HCT116 (cell line): ENCODE measurements at regions not wholly inside any gene's neighbourhood (a gene's known extent, or its start where the extent isn't known, plus 50 kb on each side); places are given as distances from the start of the nearest gene placed in this dataset.

ENCODE experiments used
- ATAC-seq: fragments of 200-7000 bp; cut with Tn5 transposase; 2 replicates; pipeline ENCODE4 v1.9.1; 2020; ENCODE audit warnings: mild to moderate bottlenecking, moderate library complexity
- BruUV-seq: library from RNA; stranded (reverse); fragments of 400-500 nt; replicated peaks from 2 replicates; lab custom pipeline; 2021; lab: Mats Ljungman, UMichigan
- CTCF ChIA-PET: fragments of 300-600 bp; sonication (Branson Sonifier 250); formaldehyde crosslinking; loops from one replicate; lab custom pipeline; 2021; ENCODE audit warnings: antibody characterized with exemption; lab: Charles Lee
- POLR2A ChIA-PET: fragments of 300-600, 350-600 bp; sonication (Branson Sonifier 250); formaldehyde crosslinking; loops from one replicate; lab custom pipeline; 2021; ENCODE audit warnings: antibody characterized with exemption; lab: Charles Lee
- RAD21 ChIA-PET, 2 experiments: fragments of 300-600 bp; sonication (Branson Sonifier 250); formaldehyde crosslinking; loops; one replicate each; lab custom pipeline; 2023; ENCODE audit warnings: low total read pairs in 2 of 2; ENCODE audit not compliant: uncharacterized antibody in 2 of 2, unreplicated experiment in 2 of 2, low non-redundant PET in 1 of 2; lab: Charles Lee
- DNase-seq: peaks from one replicate; pipeline ENCODE4 v3.0.0-alpha.2; 2010; ENCODE audit warnings: low read depth, low spot score
- H2AFZ ChIP-seq: fragments of 200-600 bp; shearing (Covaris generic), sonication (generic); 2 replicates; pipeline ENCODE4 v1.6.1; 2017; ENCODE audit warnings: low read depth, mixed run types, mixed read lengths, antibody characterized with exemption, low read length; ENCODE audit not compliant: poor library complexity, severe bottlenecking
- H3K27ac ChIP-seq: 2 replicates; pipeline ENCODE4 v1.5.1; 2012; ENCODE audit warnings: low read depth, low read length
- H3K27me3 ChIP-seq: fragments of 200-600 bp; sonication (generic); 2 replicates; pipeline ENCODE4 v1.6.1; 2016; ENCODE audit warnings: mixed run types, low read length, mixed read lengths; ENCODE audit not compliant: insufficient read depth
- H3K36me3 ChIP-seq, 2 experiments: fragments of 200-500 bp in 1 of 2; fragments of 200-600 bp in 1 of 2; sonication (Bioruptor generic) in 1 of 2; sonication (generic) in 1 of 2; 2 replicates each; pipeline versions ENCODE4 v1.5.1 to v1.6.1; 2014 to 2016; ENCODE audit warnings: low read length in 2 of 2, inconsistent platforms in 1 of 2, mixed read lengths in 1 of 2, mixed run types in 1 of 2; ENCODE audit not compliant: insufficient read depth in 2 of 2, control insufficient read depth in 1 of 2
- H3K4me1 ChIP-seq, 2 experiments: fragments of 200-600 bp in 1 of 2; sonication (generic) in 1 of 2; 2 replicates each; pipeline versions ENCODE4 v1.5.1 to v1.6.1; 2012 to 2017; ENCODE audit warnings: low read length in 2 of 2, inconsistent platforms in 1 of 2, mild to moderate bottlenecking in 1 of 2, mixed read lengths in 1 of 2, mixed run types in 1 of 2, moderate library complexity in 1 of 2; ENCODE audit not compliant: insufficient read depth in 2 of 2, control insufficient read depth in 1 of 2
- H3K4me2 ChIP-seq: fragments of 200-600 bp; sonication (generic); 2 replicates; pipeline ENCODE4 v1.6.1; 2017; ENCODE audit warnings: mixed run types, low read length, mixed read lengths
- H3K4me3 ChIP-seq, 2 experiments: fragments of 200-600 bp in 1 of 2; sonication (generic) in 1 of 2; replicated peaks in 1 of 2; 2 replicates each; pipeline ENCODE4 v1.5.1; 2011 to 2016; ENCODE audit warnings: low read length in 2 of 2, control low read depth in 1 of 2, low read depth in 1 of 2, mild to moderate bottlenecking in 1 of 2, mixed read lengths in 1 of 2, mixed run types in 1 of 2
- H3K79me2 ChIP-seq: fragments of 200-600 bp; sonication (generic); 2 replicates; pipeline ENCODE4 v1.6.1; 2017; ENCODE audit warnings: mild to moderate bottlenecking, mixed run types, low read length, moderate library complexity, mixed read lengths; ENCODE audit not compliant: insufficient read depth
- H3K9ac ChIP-seq: fragments of 200-600 bp; sonication (generic); 2 replicates; pipeline ENCODE4 v1.6.1; 2016; ENCODE audit warnings: low read length, mixed read lengths
- H3K9me2 ChIP-seq: fragments of 200-600 bp; sonication (generic), shearing (Covaris generic); 2 replicates; pipeline ENCODE4 v1.6.1; 2017; ENCODE audit warnings: mixed run types, mild to moderate bottlenecking, moderate library complexity; ENCODE audit not compliant: insufficient read depth
- H3K9me3 ChIP-seq, 2 experiments: fragments of 200-500 bp in 1 of 2; fragments of 200-600 bp in 1 of 2; sonication (Bioruptor generic) in 1 of 2; sonication (generic) in 1 of 2; 2 replicates each; pipeline ENCODE4 v1.6.1; 2014 to 2017; ENCODE audit warnings: low read length in 2 of 2, mixed read lengths in 2 of 2, inconsistent platforms in 1 of 2, low read depth in 1 of 2, mild to moderate bottlenecking in 1 of 2, mixed run types in 1 of 2, moderate library complexity in 1 of 2; ENCODE audit not compliant: control insufficient read depth in 1 of 2, insufficient read depth in 1 of 2
- H4K20me1 ChIP-seq: fragments of 200-600 bp; sonication (generic), shearing (Covaris generic); 2 replicates; pipeline ENCODE4 v1.6.1; 2017; ENCODE audit warnings: mixed run types, mild to moderate bottlenecking, moderate library complexity; ENCODE audit not compliant: insufficient read depth
- CBX3 ChIP-seq: IDR thresholded peaks from 2 replicates; pipeline ENCODE4 v1.6.1; 2012; ENCODE audit warnings: low read depth
- CEBPB ChIP-seq: IDR thresholded peaks from 2 replicates; pipeline ENCODE4 v1.6.1; 2012; ENCODE audit warnings: low read depth
- EGR1 ChIP-seq: IDR thresholded peaks from 2 replicates; pipeline ENCODE4 v1.6.1; 2012; ENCODE audit warnings: low read depth
- EZH2 ChIP-seq: fragments of 200-600 bp; sonication (generic); IDR thresholded peaks from 2 replicates; pipeline ENCODE4 v1.6.1; 2017; ENCODE audit warnings: antibody characterized with exemption, mixed run types
- JUND ChIP-seq: IDR thresholded peaks from 2 replicates; pipeline ENCODE4 v1.6.1; 2012
- POLR2AphosphoS5 ChIP-seq: IDR thresholded peaks from 2 replicates; pipeline ENCODE4 v1.6.1; 2011; ENCODE audit warnings: mild to moderate bottlenecking, low read depth, low read length, moderate library complexity
- RAD21 ChIP-seq: IDR thresholded peaks from 2 replicates; pipeline ENCODE4 v1.6.1; 2012; ENCODE audit warnings: low read depth, mild to moderate bottlenecking
- SIN3A ChIP-seq: IDR thresholded peaks from 2 replicates; pipeline ENCODE4 v1.6.1; 2012; ENCODE audit warnings: low read depth
- SP1 ChIP-seq: IDR thresholded peaks from 2 replicates; pipeline ENCODE4 v1.6.1; 2012; ENCODE audit warnings: low read depth
- YY1 ChIP-seq: IDR thresholded peaks from 2 replicates; pipeline ENCODE4 v1.6.1; 2011; ENCODE audit warnings: low read length, low read depth, moderate library complexity, mild to moderate bottlenecking; ENCODE audit not compliant: insufficient replicate concordance; ENCODE audit errors: extremely low read depth
- ZFX ChIP-seq: fragments of 450-650 bp; IDR thresholded peaks from 2 replicates; pipeline ENCODE4 v1.6.1; 2017
- ZNF274 ChIP-seq: fragments of 200-500 bp; sonication (Bioruptor generic); IDR thresholded peaks from 2 replicates; pipeline ENCODE4 v1.6.1; 2014; ENCODE audit warnings: mild to moderate bottlenecking, low read depth, low read length, inconsistent platforms
- intact Hi-C: fragments of 100-400 bp; cut with micrococcal nuclease; formaldehyde crosslinking; loops from 2 replicates; pipeline ENCODE4 v1.10.0; 2022
- TF ChIP-seq, protein P1 (sequence below): IDR thresholded peaks from 2 replicates; pipeline ENCODE4 v1.6.1; 2012; ENCODE audit warnings: low read depth
- TF ChIP-seq, protein P2 (sequence below): IDR thresholded peaks from 2 replicates; pipeline ENCODE4 v1.6.1; 2012
- TF ChIP-seq, protein P3 (sequence below): IDR thresholded peaks from 2 replicates; pipeline ENCODE4 v1.6.1; 2012

DNA sequence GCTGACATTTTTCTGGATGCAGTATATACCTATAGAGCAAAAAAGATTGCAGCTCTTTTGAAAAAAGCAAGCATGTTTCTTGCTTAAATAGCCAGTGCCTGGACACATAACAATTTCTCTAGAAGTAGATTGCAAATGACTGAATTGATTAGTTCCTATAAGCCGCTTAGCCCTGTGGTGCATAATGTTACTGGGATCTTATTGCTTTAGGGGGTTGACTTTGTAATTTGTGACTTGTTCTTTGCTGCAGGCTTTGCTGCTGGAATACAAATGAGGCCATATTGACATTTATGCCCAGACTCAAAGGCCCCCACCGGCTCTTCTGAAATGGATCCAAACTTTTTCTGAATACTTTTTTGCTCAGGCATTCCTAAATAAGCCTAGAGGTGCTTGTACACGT, 182.6 kb downstream of the SH3BP4 start:
- ATAC-seq (no peak), DNase-seq (no peak)
- Histone ChIP-seq H3K4me2 (no peak overlapping the region), H3K9me2 (no peaks in the 10 kb centered on the region), H2AFZ (no peak overlapping the region), H3K9ac (no peak overlapping the region), H3K9me3 (no peaks in the 10 kb centered on the region), H4K20me1 (no peaks in the 10 kb centered on the region), H3K4me1 (no peaks in the 10 kb centered on the region), H3K27me3 (no peaks in the 10 kb centered on the region), H3K79me2 (no peaks in the 10 kb centered on the region), H3K4me3 (no peak overlapping the region), H3K36me3 (no peaks in the 10 kb centered on the region), H3K27ac (no peak overlapping the region)
- no peak for TF ChIP-seq CEBPB
- TF ChIP-seq EZH2, result no peak
- no peak for TF ChIP-seq ZNF274
- TF ChIP-seq POLR2AphosphoS5, result no peak
- no peak for TF ChIP-seq EGR1
- no peak for TF ChIP-seq JUND
- RAD21 ChIA-PET, result no interaction called here
- intact Hi-C loops, result no loop called here
- CTCF ChIA-PET, result interaction anchor here (1.3 to 2.0 kb wide), 4 partner anchors 129 to 612 kb away, joined by 3 to 20 read pairs (median 8); no protein-coding TSS in a partner anchor
- POLR2A ChIA-PET, result no interaction called here
- BruUV-seq, result no TSS peak

DNA sequence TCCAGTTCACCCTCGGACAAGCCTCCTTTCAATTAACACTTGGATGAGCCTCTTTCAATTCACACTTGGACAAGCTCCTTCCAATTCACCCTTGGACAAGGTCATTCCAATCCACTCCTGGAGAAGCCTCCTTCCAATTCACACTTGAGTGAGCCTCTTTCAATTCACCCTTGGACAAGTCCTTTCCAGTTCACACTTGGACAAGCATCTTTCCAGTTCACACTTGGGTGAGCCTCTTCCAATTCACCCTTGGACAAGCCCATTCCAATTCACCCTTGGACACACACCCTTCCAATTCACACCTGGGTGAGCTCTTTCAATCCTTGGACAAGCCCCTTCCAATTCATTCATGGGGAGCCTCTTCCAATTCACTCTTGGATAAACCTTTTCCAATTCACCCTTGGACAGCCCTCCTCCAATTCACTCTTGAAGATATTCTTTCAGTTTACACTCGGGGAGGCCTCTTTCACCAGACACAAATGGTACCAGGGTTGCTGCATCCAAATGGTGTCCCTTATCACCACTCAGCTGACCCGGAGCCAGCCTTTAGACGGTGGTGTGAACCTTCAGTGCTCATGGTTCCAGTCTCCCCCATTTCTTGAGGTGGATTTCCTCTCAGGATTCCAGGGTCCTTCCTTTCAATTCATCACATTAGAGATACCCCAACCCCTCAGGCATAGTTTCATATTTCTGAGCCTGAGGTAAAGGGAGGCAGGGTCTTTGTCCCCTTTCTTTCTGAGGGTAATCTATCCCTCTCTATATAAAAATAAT, 183.6 kb downstream of the SH3BP4 start:
- Histone ChIP-seq H4K20me1 (no peaks in the 10 kb centered on the region), H3K4me3 (no peak overlapping the region), H3K79me2 (no peaks in the 10 kb centered on the region), H3K4me2 (no peak overlapping the region), H3K4me1 (no peaks in the 10 kb centered on the region)
- BruUV-seq, result no TSS peak
- DNase-seq, result no peak
- ChIA-PET CTCF (interaction anchor here (0.9 to 2.2 kb wide), 8 partner anchors 18 to 611 kb away, joined by 3 to 20 read pairs (median 6); no protein-coding TSS in a partner anchor), POLR2A (no interaction called here)
- TF ChIP-seq CBX3 (no peak), SP1 (no peak), CEBPB (no peak), ZFX (no peak), YY1 (no peak), EGR1 (no peak), RAD21 (no peak), SIN3A (no peak), JUND (no peak)
- TF ChIP-seq, protein P1, sequence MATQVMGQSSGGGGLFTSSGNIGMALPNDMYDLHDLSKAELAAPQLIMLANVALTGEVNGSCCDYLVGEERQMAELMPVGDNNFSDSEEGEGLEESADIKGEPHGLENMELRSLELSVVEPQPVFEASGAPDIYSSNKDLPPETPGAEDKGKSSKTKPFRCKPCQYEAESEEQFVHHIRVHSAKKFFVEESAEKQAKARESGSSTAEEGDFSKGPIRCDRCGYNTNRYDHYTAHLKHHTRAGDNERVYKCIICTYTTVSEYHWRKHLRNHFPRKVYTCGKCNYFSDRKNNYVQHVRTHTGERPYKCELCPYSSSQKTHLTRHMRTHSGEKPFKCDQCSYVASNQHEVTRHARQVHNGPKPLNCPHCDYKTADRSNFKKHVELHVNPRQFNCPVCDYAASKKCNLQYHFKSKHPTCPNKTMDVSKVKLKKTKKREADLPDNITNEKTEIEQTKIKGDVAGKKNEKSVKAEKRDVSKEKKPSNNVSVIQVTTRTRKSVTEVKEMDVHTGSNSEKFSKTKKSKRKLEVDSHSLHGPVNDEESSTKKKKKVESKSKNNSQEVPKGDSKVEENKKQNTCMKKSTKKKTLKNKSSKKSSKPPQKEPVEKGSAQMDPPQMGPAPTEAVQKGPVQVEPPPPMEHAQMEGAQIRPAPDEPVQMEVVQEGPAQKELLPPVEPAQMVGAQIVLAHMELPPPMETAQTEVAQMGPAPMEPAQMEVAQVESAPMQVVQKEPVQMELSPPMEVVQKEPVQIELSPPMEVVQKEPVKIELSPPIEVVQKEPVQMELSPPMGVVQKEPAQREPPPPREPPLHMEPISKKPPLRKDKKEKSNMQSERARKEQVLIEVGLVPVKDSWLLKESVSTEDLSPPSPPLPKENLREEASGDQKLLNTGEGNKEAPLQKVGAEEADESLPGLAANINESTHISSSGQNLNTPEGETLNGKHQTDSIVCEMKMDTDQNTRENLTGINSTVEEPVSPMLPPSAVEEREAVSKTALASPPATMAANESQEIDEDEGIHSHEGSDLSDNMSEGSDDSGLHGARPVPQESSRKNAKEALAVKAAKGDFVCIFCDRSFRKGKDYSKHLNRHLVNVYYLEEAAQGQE, result no peak
- TF ChIP-seq, protein P2, sequence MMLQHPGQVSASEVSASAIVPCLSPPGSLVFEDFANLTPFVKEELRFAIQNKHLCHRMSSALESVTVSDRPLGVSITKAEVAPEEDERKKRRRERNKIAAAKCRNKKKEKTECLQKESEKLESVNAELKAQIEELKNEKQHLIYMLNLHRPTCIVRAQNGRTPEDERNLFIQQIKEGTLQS, result no peak
- TF ChIP-seq, protein P3, sequence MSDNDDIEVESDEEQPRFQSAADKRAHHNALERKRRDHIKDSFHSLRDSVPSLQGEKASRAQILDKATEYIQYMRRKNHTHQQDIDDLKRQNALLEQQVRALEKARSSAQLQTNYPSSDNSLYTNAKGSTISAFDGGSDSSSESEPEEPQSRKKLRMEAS, result no peak
- TF ChIP-seq, all 23 proteins: peak for 0
- no peaks in the 10 kb centered on the region for H3K9me3 ChIP-seq
- intact Hi-C loops, result loop anchor here (5.0 kb wide), 1 partner anchor 127 kb away; no protein-coding TSS in a partner anchor
- H3K36me3 ChIP-seq, result no peaks in the 10 kb centered on the region
- no peaks in the 10 kb centered on the region for H3K9me2 ChIP-seq
- H2AFZ ChIP-seq, result no peak overlapping the region
- H3K9ac ChIP-seq, result no peak overlapping the region
- ATAC-seq, result no peak
- RAD21 ChIA-PET, result interaction anchor here in 1 of 2 experiments (1.0 to 1.5 kb wide), 2 partner anchors 458 to 611 kb away, joined by 5 to 10 read pairs; no protein-coding TSS in a partner anchor
- H3K27ac ChIP-seq, result no peak overlapping the region
- no peaks in the 10 kb centered on the region for H3K27me3 ChIP-seq
